HG03571 (cell line): ENCODE measurements at regions not wholly inside any gene's neighbourhood (a gene's known extent, or its start where the extent isn't known, plus 50 kb on each side); places are given as distances from the start of the nearest gene placed in this dataset.

Experiments used
- ATAC-seq: cut with Tn5 transposase; IDR thresholded peaks from one replicate; pipeline ENCODE4 v1.9.1; 2021; ENCODE audit not compliant: unreplicated experiment

- no peak for ATAC-seq
These were observed 904.8 kb downstream of the PDHA2 start for GRCh38 chr4:96744676-96745075.

GRCh38 chr4:96753216-96753615 lies 913.3 kb downstream of the PDHA2 start:
- no peak for ATAC-seq

- no peak for ATAC-seq
These were observed 915.9 kb downstream of the PDHA2 start for GRCh38 chr4:96755569-96756484.

GRCh38 chr4:96756584-96756983 lies 916.7 kb downstream of the PDHA2 start:
- ATAC-seq: no peak

- no peak for ATAC-seq
These were observed 923.7 kb downstream of the PDHA2 start for GRCh38 chr4:96763546-96763945.

GRCh38 chr4:96766359-96766758 lies 926.5 kb downstream of the PDHA2 start:
- no peak for ATAC-seq

- ATAC-seq: no peak
These were observed 928.1 kb downstream of the PDHA2 start for GRCh38 chr4:96767815-96768480.

GRCh38 chr4:96775501-96775900 lies 935.6 kb downstream of the PDHA2 start:
- no peak for ATAC-seq

GRCh38 chr4:96776920-96777527 lies 937.1 kb downstream of the PDHA2 start:
- no peak for ATAC-seq

- ATAC-seq: no peak
These were observed 944.4 kb downstream of the PDHA2 start for GRCh38 chr4:96784336-96784735.

- ATAC-seq: no peak
These were observed 946.4 kb downstream of the PDHA2 start for GRCh38 chr4:96786306-96786705.

GRCh38 chr4:96787766-96788165 lies 947.9 kb downstream of the PDHA2 start:
- ATAC-seq: no peak

- no peak for ATAC-seq
These were observed 969.7 kb downstream of the PDHA2 start for GRCh38 chr4:96809563-96809962.

- no peak for ATAC-seq
These were observed 987.2 kb downstream of the PDHA2 start for GRCh38 chr4:96827086-96827485.

- ATAC-seq: no peak
These were observed 993.9 kb downstream of the PDHA2 start for GRCh38 chr4:96833831-96834230.

GRCh38 chr4:96835991-96836390 lies 996.1 kb downstream of the PDHA2 start:
- no peak for ATAC-seq

GRCh38 chr4:96839441-96839840 lies 999.5 kb downstream of the PDHA2 start:
- ATAC-seq: no peak

GRCh38 chr4:96841801-96842200 lies 1001.9 kb downstream of the PDHA2 start:
- ATAC-seq: no peak

GRCh38 chr4:96844858-96845490 lies 1005.1 kb downstream of the PDHA2 start:
- no peak for ATAC-seq

GRCh38 chr4:96845819-96846218 lies 1005.9 kb downstream of the PDHA2 start:
- ATAC-seq: no peak

GRCh38 chr4:96874657-96875056 lies 1034.8 kb downstream of the PDHA2 start:
- no peak for ATAC-seq
